Nephron (organoid): ENCODE measurements at regions not wholly inside any gene's neighbourhood (a gene's known extent, or its start where the extent isn't known, plus 50 kb on each side); places are given as distances from the start of the nearest gene placed in this dataset.

Experiments used
- H3K27ac Mint-ChIP-seq, 3 experiments: 2 replicates each; pipeline ENCODE4 v1.8.0; 2020; ENCODE audit warnings: mixed read lengths in 3 of 3, mild to moderate bottlenecking in 2 of 3, moderate library complexity in 1 of 3
- H3K27me3 Mint-ChIP-seq: 2 replicates; pipeline ENCODE4 v1.8.0; 2021; ENCODE audit warnings: low read depth, mild to moderate bottlenecking, moderate library complexity, mixed read lengths
- H3K36me3 Mint-ChIP-seq: 2 replicates; pipeline ENCODE4 v1.8.0; 2020; ENCODE audit warnings: low read depth, mixed read lengths
- H3K4me1 Mint-ChIP-seq: 2 replicates; pipeline ENCODE4 v1.8.0; 2020; ENCODE audit warnings: mixed read lengths
- H3K4me3 Mint-ChIP-seq, 3 experiments: 2 replicates each; pipeline ENCODE4 v1.8.0; 2020; ENCODE audit warnings: mild to moderate bottlenecking in 3 of 3, mixed read lengths in 3 of 3, moderate library complexity in 2 of 3
- H3K9me3 Mint-ChIP-seq: 2 replicates; pipeline ENCODE4 v1.8.0; 2020; ENCODE audit warnings: mixed read lengths
- CTCF ChIP-seq, 3 experiments: fragments of 200-600 bp; sonication (generic); IDR thresholded peaks; one replicate each; pipeline ENCODE4 v1.5.0; 2021; ENCODE audit warnings: antibody characterized with exemption in 3 of 3; ENCODE audit not compliant: unreplicated experiment in 3 of 3

- Mint-ChIP-seq H3K9me3 (peaks cover 6% of the 10 kb centered on the region), H3K4me3 (no peak overlapping the region), H3K36me3 (no peaks in the 10 kb centered on the region), H3K4me1 (peaks cover 15% of the 10 kb centered on the region), H3K27me3 (peaks cover under 1% of the 10 kb centered on the region), H3K27ac (peak overlapping the region in 1 of 3 experiments; percentile 45)
- TF ChIP-seq CTCF (IDR thresholded peaks at IDR 0.05; ENCODE audit: unreplicated experiment in 3 of 3), result no peak
Measured at GRCh38 chr5:109483395-109483971, 73.7 kb upstream of the PJA2 start.

- no peaks in the 10 kb centered on the region for H3K27me3 Mint-ChIP-seq
- no peaks in the 10 kb centered on the region for H3K36me3 Mint-ChIP-seq
- H3K9me3 Mint-ChIP-seq, result peaks cover 4% of the 10 kb centered on the region
- peak overlapping the region in 1 of 3 experiments; percentile 45 for H3K27ac Mint-ChIP-seq
- TF ChIP-seq CTCF (IDR thresholded peaks at IDR 0.05; ENCODE audit: unreplicated experiment in 3 of 3), result no peak
- peaks cover 15% of the 10 kb centered on the region for H3K4me1 Mint-ChIP-seq
- no peak overlapping the region for H3K4me3 Mint-ChIP-seq
Measured at GRCh38 chr5:109482748-109483147, 73.0 kb upstream of the PJA2 start.

GRCh38 chr5:109479260-109479860, 69.6 kb upstream of the PJA2 start:
- H3K9me3 Mint-ChIP-seq, result no peaks in the 10 kb centered on the region
- H3K4me1 Mint-ChIP-seq, result peaks cover 11% of the 10 kb centered on the region
- no peak overlapping the region for H3K27ac Mint-ChIP-seq
- H3K27me3 Mint-ChIP-seq, result no peaks in the 10 kb centered on the region
- H3K4me3 Mint-ChIP-seq, result no peak overlapping the region
- no peaks in the 10 kb centered on the region for H3K36me3 Mint-ChIP-seq
- peak; percentile 28 to 56 (median 41) for TF ChIP-seq CTCF (IDR thresholded peaks at IDR 0.05; ENCODE audit: unreplicated experiment in 3 of 3)

DNA sequence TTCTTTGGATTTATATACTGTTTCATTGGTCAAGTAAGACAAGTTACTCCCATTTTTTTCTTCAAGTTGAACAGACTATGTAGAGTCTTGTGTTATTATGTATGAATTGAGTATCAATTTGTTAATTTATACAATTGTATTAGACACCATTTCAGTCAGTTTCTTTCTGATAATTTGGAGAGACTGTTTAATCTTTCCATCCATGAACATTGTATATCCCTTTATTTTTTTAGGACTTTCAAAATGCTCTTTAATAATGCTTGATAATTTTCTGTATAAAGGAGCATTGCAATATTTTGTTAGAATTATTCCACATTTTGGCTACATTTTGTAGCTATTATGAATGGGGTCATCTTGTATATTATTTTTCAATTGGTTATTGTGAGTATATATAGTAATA, 69.1 kb upstream of the PJA2 start:
- Mint-ChIP-seq H3K27ac (no peak overlapping the region), H3K4me3 (no peak overlapping the region), H3K27me3 (no peaks in the 10 kb centered on the region), H3K36me3 (no peaks in the 10 kb centered on the region), H3K9me3 (no peaks in the 10 kb centered on the region), H3K4me1 (peaks cover 10% of the 10 kb centered on the region)
- TF ChIP-seq CTCF (IDR thresholded peaks at IDR 0.05; ENCODE audit: unreplicated experiment in 3 of 3), result no peak

- Mint-ChIP-seq H3K36me3 (no peaks in the 10 kb centered on the region), H3K27ac (no peak overlapping the region), H3K4me1 (no peaks in the 10 kb centered on the region), H3K4me3 (no peak overlapping the region), H3K27me3 (no peaks in the 10 kb centered on the region), H3K9me3 (no peaks in the 10 kb centered on the region)
- TF ChIP-seq CTCF (IDR thresholded peaks at IDR 0.05; ENCODE audit: unreplicated experiment in 3 of 3), result no peak
Measured at GRCh38 chr5:109476292-109476691, 66.5 kb upstream of the PJA2 start.
